AG04450 (cell line): ENCODE measurements at regions not wholly inside any gene's neighbourhood (a gene's known extent, or its start where the extent isn't known, plus 50 kb on each side); places are given as distances from the start of the nearest gene placed in this dataset.

Source experiments
- CTCF ChIA-PET: fragments of 300-600, 350-600 bp; formaldehyde crosslinking; extraction: SDS; loops from one replicate; lab custom pipeline; 2022; ENCODE audit warnings: antibody characterized with exemption, inconsistent platforms; lab: Charles Lee
- POLR2A ChIA-PET: fragments of 350-600 bp; formaldehyde crosslinking; extraction: SDS; loops from one replicate; lab custom pipeline; 2021; ENCODE audit warnings: antibody characterized with exemption, inconsistent platforms; lab: Yijun Ruan, JAX
- DNase-seq: peaks from one replicate; pipeline ENCODE4 v3.0.0-alpha.2; 2011; ENCODE audit warnings: low read depth, low spot score
- H3K27ac ChIP-seq: one replicate; pipeline ENCODE4 v1.5.1; 2012; ENCODE audit warnings: low read depth, low read length, control low read depth
- H3K27me3 ChIP-seq: one replicate; pipeline ENCODE4 v1.6.0; 2012; ENCODE audit warnings: low read length; ENCODE audit not compliant: control insufficient read depth, insufficient read depth
- H3K4me3 ChIP-seq: 2 replicates; pipeline ENCODE4 v1.5.1; 2011; ENCODE audit warnings: mild to moderate bottlenecking, low read depth, low read length, control low read depth
- H3K9me3 ChIP-seq: 2 replicates; pipeline ENCODE4 v1.5.1; 2012; ENCODE audit warnings: low read length; ENCODE audit not compliant: control insufficient read depth, insufficient read depth
- TF ChIP-seq, protein P1 (sequence below): IDR thresholded peaks from 2 replicates; pipeline ENCODE4 v1.5.1; 2011; ENCODE audit warnings: low read depth, low read length, control low read depth, inconsistent platforms

DNA sequence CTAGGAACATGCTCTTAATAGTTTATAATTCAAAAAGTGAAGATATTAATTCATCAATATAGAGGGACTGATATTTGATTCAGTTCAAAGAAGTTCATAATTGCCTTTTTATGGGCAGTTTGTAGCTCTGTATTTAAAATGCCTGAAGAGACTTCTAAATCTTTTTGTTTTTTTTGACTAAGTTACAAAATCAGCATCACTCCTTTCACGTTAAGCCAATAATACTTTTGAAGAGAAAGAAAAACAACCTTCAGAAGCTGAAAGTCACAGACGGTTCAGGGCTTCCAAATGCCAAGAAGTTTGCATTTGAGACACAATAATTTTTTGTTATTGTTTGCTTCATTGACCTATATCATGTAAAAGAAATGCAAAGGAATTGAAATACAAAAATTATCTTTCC is 394.6 kb upstream of the NR2F2 start:
- CTCF ChIA-PET: no interaction called here
- no peak for DNase-seq
- no peaks in the 10 kb centered on the region for H3K9me3 ChIP-seq
- TF ChIP-seq, protein P1, sequence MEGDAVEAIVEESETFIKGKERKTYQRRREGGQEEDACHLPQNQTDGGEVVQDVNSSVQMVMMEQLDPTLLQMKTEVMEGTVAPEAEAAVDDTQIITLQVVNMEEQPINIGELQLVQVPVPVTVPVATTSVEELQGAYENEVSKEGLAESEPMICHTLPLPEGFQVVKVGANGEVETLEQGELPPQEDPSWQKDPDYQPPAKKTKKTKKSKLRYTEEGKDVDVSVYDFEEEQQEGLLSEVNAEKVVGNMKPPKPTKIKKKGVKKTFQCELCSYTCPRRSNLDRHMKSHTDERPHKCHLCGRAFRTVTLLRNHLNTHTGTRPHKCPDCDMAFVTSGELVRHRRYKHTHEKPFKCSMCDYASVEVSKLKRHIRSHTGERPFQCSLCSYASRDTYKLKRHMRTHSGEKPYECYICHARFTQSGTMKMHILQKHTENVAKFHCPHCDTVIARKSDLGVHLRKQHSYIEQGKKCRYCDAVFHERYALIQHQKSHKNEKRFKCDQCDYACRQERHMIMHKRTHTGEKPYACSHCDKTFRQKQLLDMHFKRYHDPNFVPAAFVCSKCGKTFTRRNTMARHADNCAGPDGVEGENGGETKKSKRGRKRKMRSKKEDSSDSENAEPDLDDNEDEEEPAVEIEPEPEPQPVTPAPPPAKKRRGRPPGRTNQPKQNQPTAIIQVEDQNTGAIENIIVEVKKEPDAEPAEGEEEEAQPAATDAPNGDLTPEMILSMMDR: no peak
- no peak overlapping the region for H3K27ac ChIP-seq
- no peaks in the 10 kb centered on the region for H3K27me3 ChIP-seq
- no peak overlapping the region for H3K4me3 ChIP-seq
- POLR2A ChIA-PET: no interaction called here

DNA sequence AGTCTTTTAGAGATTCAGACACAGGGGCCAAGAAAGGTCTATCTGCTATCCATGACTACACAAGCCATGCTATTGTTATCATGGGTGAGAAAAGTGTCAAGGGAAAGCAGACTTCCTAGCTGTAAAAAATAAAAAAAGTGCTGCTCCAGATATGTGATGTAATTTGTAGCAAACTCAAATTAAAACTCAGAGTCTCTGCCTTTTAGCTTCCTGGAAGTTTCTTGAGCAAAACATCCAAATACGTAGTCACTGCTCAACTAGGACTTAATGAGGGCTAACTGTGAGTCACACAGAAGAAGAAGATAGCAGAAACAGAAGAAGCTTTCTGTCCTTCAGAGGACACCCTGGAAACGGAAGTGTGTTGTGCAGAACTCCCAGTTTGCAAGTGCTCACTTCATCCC is 393.4 kb upstream of the NR2F2 start:
- H3K9me3 ChIP-seq: no peaks in the 10 kb centered on the region
- DNase-seq: no peak
- TF ChIP-seq, protein P1: no peak
- H3K4me3 ChIP-seq: no peak overlapping the region
- no peak overlapping the region for H3K27ac ChIP-seq
- ChIA-PET POLR2A (no interaction called here), CTCF (interaction anchor here (1.2 kb wide), 1 partner anchor 10 kb away, joined by 3 read pairs; no protein-coding TSS in a partner anchor)
- no peaks in the 10 kb centered on the region for H3K27me3 ChIP-seq

DNA sequence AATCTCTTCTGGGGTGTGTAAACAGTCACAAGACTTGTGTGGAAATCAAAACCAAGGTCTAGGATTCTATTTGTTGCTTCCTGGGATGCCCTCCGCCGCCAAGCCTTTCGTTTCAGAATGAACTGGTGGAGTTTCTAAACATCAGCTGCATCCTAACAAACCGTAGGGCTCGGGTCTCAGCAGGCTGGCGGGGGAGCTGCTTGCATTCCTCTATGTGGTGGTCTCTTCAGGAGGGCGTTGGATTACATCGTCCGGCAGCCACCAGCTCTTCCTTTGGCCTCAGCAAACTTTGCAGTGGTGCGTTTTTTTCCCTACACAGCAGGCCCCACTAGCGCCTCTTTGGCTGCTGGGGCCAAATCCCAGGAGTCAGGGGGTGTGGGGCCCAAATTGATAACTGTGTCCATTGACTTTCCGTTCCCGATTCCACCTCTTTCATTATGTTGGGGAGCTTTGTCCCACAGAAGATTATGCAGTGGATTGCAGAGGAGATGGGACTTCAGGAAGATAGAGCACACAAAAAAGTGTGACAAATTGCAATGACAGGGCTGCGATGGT is 390.0 kb upstream of the NR2F2 start:
- Histone ChIP-seq H3K27me3 (no peaks in the 10 kb centered on the region), H3K4me3 (no peak overlapping the region), H3K9me3 (no peaks in the 10 kb centered on the region), H3K27ac (no peak overlapping the region)
- no peak for DNase-seq
- CTCF ChIA-PET: no interaction called here
- TF ChIP-seq, protein P1: no peak
- POLR2A ChIA-PET: no interaction called here

DNA sequence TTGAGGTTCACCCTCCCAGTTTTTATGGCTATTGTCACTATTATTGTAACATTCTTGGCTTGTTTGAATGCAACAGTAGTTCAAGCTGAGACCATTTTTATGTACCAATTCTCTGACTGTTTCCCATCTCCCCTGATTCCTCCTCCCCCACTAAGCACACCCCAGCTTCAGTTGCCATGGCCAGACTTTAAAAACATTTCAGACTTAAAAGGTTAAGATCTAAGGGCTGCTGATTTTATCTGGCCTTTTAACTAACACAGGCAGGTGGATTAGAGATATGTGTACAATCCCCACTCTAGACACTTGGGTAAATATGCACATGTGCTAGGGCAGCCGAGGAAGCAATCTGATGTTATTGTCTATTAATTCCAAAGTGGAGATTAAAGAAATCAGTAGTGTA is 386.3 kb upstream of the NR2F2 start:
- ChIA-PET POLR2A (no interaction called here), CTCF (no interaction called here)
- H3K4me3 ChIP-seq: no peak overlapping the region
- TF ChIP-seq, protein P1: no peak
- H3K9me3 ChIP-seq: no peaks in the 10 kb centered on the region
- H3K27ac ChIP-seq: no peak overlapping the region
- H3K27me3 ChIP-seq: no peaks in the 10 kb centered on the region
- DNase-seq: no peak

DNA sequence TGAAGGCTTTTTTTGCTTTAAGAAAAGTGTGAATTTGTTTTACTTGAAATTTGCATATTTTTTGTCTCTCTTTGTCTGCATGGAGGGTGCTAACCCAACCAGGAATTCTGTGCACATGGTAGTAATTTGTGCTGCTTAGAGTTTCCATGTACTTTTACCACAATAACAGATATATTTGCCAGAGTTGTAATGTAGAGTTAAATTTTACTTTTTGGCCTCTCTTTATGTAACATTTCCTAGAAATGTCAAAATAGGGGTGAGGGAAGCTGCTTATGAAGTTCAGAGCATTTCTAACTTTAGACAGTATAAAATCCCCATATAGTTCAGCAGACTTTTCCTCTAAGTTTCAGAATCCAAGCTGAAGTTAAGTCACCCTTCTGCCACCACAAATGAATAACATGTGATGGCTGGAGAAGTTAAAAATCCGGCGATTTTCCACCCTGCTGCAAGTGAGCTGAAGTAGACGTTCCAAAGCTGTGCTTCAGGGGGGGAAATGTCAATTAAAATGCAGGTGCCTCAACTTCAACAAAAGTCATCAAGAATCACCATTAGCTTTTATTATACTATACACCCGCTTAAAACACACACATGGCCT is 385.7 kb upstream of the NR2F2 start:
- ChIA-PET POLR2A (no interaction called here), CTCF (no interaction called here)
- no peaks in the 10 kb centered on the region for H3K9me3 ChIP-seq
- no peaks in the 10 kb centered on the region for H3K27me3 ChIP-seq
- H3K4me3 ChIP-seq: no peak overlapping the region
- no peak overlapping the region for H3K27ac ChIP-seq
- no peak for DNase-seq
- TF ChIP-seq, protein P1: no peak
